Activated CD4-positive, CD25-positive, alpha-beta regulatory T cell treated with anti-CD3 and anti-CD28 coated beads, Interleukin-2, amount 50 U/mL, for 16 hours (primary cell): ENCODE measurements at regions not wholly inside any gene's neighbourhood (a gene's known extent, or its start where the extent isn't known, plus 50 kb on each side); places are given as distances from the start of the nearest gene placed in this dataset.

Experiments
- DNase-seq: peaks from one replicate; pipeline ENCODE4 v3.0.0-alpha.2; 2020; ENCODE audit warnings: low read depth, low spot score

- DNase-seq: no peak
Observed at GRCh38 chr13:44323754-44324153, 49.9 kb upstream of the SERP2 start.
